Ovary (tissue), 3 donors: ENCODE measurements at regions not wholly inside any gene's neighbourhood (a gene's known extent, or its start where the extent isn't known, plus 50 kb on each side); places are given as distances from the start of the nearest gene placed in this dataset.

Experiments
- CTCF ChIP-seq, 3 donors: fragments of 450-650 bp in 2 of 3; fragments of 200-600 bp in 1 of 3; IDR thresholded peaks; one replicate each; pipeline versions ENCODE4 v1.5.1 to v1.8.0; 2016 to 2022; ENCODE audit warnings: antibody characterized with exemption in 3 of 3, mild to moderate bottlenecking in 1 of 3
- POLR2A ChIP-seq: fragments of 450-650 bp; IDR thresholded peaks from one replicate; pipeline ENCODE4 v1.6.1; 2017; ENCODE audit warnings: antibody characterized with exemption, mild to moderate bottlenecking, moderate library complexity
- donor health status: DM: no; HTN: no; CAD: no.

- TF ChIP-seq CTCF (IDR thresholded peaks at IDR 0.05), result no peak
- no peak for TF ChIP-seq POLR2A
Measured at GRCh38 chr5:2890011-2890410, 138.5 kb upstream of the IRX2 start.
